GM12878 (cell line): ENCODE measurements at regions not wholly inside any gene's neighbourhood (a gene's known extent, or its start where the extent isn't known, plus 50 kb on each side); places are given as distances from the start of the nearest gene placed in this dataset.

Experiments used
- ATAC-seq: fragments of 200-7000 bp; cut with Tn5 transposase; 3 replicates; pipeline ENCODE4 v1.9.1; 2020; ENCODE audit warnings: mild to moderate bottlenecking, moderate library complexity
- BruUV-seq: library from RNA; stranded (reverse); fragments of 400-500 nt; replicated peaks from 2 replicates; lab custom pipeline; 2021; lab: Mats Ljungman, UMichigan
- CTCF ChIA-PET: fragments of 300-600 bp; sonication (Branson Sonifier 250); formaldehyde crosslinking; extraction: SDS; loops from one replicate; lab custom pipeline; 2021; ENCODE audit warnings: inconsistent platforms; lab: Yijun Ruan, JAX
- POLR2A ChIA-PET: fragments of 350-600 bp; formaldehyde crosslinking; extraction: SDS; loops from one replicate; lab custom pipeline; 2021; ENCODE audit warnings: inconsistent platforms; lab: Charles Lee
- RAD21 ChIA-PET: fragments of 300-600 bp; sonication (Branson Sonifier 250); formaldehyde crosslinking; loops from one replicate; lab custom pipeline; 2023; ENCODE audit warnings: antibody characterized with exemption; ENCODE audit not compliant: unreplicated experiment; lab: Charles Lee
- SMC1A ChIA-PET: fragments of 300-600 bp; sonication (Branson Sonifier 250); formaldehyde crosslinking; loops from one replicate; lab custom pipeline; 2023; ENCODE audit not compliant: unreplicated experiment, uncharacterized antibody; lab: Charles Lee
- DNase-seq: peaks from one replicate; pipeline ENCODE4 v3.0.0-alpha.2; 2011; ENCODE audit warnings: low read depth, low spot score
- FAIRE-seq: peaks from 3 replicates; lab custom pipeline; 2011; peaks lifted over from hg19 to GRCh38; lab: Jason Lieb, UNC
- H2AFZ ChIP-seq: 2 replicates; pipeline ENCODE4 v1.6.0; 2011; ENCODE audit warnings: low read depth, low read length, control low read depth; ENCODE audit not compliant: control insufficient read depth
- H3K27ac ChIP-seq: 2 replicates; pipeline ENCODE4 v1.5.1; 2011; ENCODE audit warnings: control low read depth; ENCODE audit not compliant: control insufficient read depth, insufficient read depth
- H3K27me3 ChIP-seq, 2 experiments: replicated peaks in 1 of 2; 2 replicates each; pipeline versions ENCODE4 v1.6.0 to v1.6.1; 2011; ENCODE audit warnings: low read length in 1 of 2; ENCODE audit not compliant: control insufficient read depth in 2 of 2, insufficient read depth in 2 of 2
- H3K36me3 ChIP-seq, 2 experiments: 2 replicates each; pipeline ENCODE4 v1.5.1; 2011; ENCODE audit warnings: low read length in 1 of 2; ENCODE audit not compliant: control insufficient read depth in 2 of 2, insufficient read depth in 2 of 2
- H3K4me1 ChIP-seq: 2 replicates; pipeline ENCODE4 v1.6.1; 2011; ENCODE audit warnings: mild to moderate bottlenecking, low read length, moderate library complexity, mixed read lengths; ENCODE audit not compliant: control insufficient read depth, insufficient read depth
- H3K4me2 ChIP-seq: 2 replicates; pipeline ENCODE4 v1.6.0; 2011; ENCODE audit warnings: control low read depth; ENCODE audit not compliant: control insufficient read depth, insufficient read depth
- H3K4me3 ChIP-seq: fragments of 200-600 bp; sonication (generic); 2 replicates; pipeline ENCODE4 v1.5.1; 2016
- H3K79me2 ChIP-seq: 2 replicates; pipeline ENCODE4 v1.6.0; 2011; ENCODE audit warnings: low read length; ENCODE audit not compliant: control insufficient read depth, insufficient read depth
- H3K9ac ChIP-seq: 2 replicates; pipeline ENCODE4 v1.8.0; 2011; ENCODE audit warnings: low read length, control low read depth, mixed read lengths; ENCODE audit not compliant: control insufficient read depth, insufficient read depth
- H3K9me3 ChIP-seq: replicated peaks from 3 replicates; pipeline ENCODE4 v1.5.1; 2011; ENCODE audit warnings: mild to moderate bottlenecking, low read length; ENCODE audit not compliant: control insufficient read depth, insufficient read depth
- H4K20me1 ChIP-seq: 2 replicates; pipeline ENCODE4 v1.6.0; 2011; ENCODE audit not compliant: control insufficient read depth, insufficient read depth
- CREB1 ChIP-seq: IDR thresholded peaks from 2 replicates; pipeline ENCODE4 v1.6.1; 2012; ENCODE audit warnings: low read depth, mild to moderate bottlenecking, inconsistent platforms
- IKZF2 ChIP-seq, 2 experiments: fragments of 450-650 bp; IDR thresholded peaks; 2 replicates each; pipeline ENCODE4 v1.6.1; 2017; ENCODE audit warnings: mild to moderate bottlenecking in 2 of 2, moderate library complexity in 2 of 2
- KDM1A ChIP-seq: fragments of 200-600 bp; sonication (generic); IDR thresholded peaks from 2 replicates; pipeline ENCODE4 v1.6.1; 2016; ENCODE audit warnings: borderline replicate concordance
- MEF2B ChIP-seq: fragments of 450-650 bp; IDR thresholded peaks from 2 replicates; pipeline ENCODE4 v1.6.1; 2018; ENCODE audit warnings: mild to moderate bottlenecking, moderate library complexity; ENCODE audit not compliant: partially characterized antibody, poor library complexity, severe bottlenecking
- NBN ChIP-seq: fragments of 450-650 bp; IDR thresholded peaks from 2 replicates; pipeline ENCODE4 v1.6.1; 2016
- NR2F1 ChIP-seq: fragments of 450-650 bp; conservative IDR thresholded peaks from 2 replicates; pipeline ENCODE4 v1.6.1; 2017; ENCODE audit warnings: mild to moderate bottlenecking
- RUNX3 ChIP-seq: IDR thresholded peaks from 2 replicates; pipeline ENCODE4 v1.6.1; 2012; ENCODE audit warnings: low read length, inconsistent platforms
- SMAD5 ChIP-seq: IDR thresholded peaks from 2 replicates; pipeline ENCODE4 v1.6.1; 2016; ENCODE audit warnings: antibody characterized with exemption, low read depth
- SP1 ChIP-seq: IDR thresholded peaks from one replicate; pipeline ENCODE4 v1.6.1; 2011; ENCODE audit warnings: low read depth, low read length
- SRF ChIP-seq, 2 experiments: IDR thresholded peaks; 2 replicates each; pipeline ENCODE4 v1.6.1; 2011; ENCODE audit warnings: low read depth in 2 of 2, low read length in 2 of 2, mild to moderate bottlenecking in 1 of 2, moderate library complexity in 1 of 2
- TCF7 ChIP-seq: IDR thresholded peaks from 2 replicates; pipeline ENCODE4 v1.6.1; 2014; ENCODE audit warnings: antibody characterized with exemption, borderline replicate concordance
- YY1 ChIP-seq: IDR thresholded peaks from 2 replicates; pipeline ENCODE4 v1.6.1; 2011; ENCODE audit warnings: low read depth, mild to moderate bottlenecking, low read length
- WGBS: methylation state at CpG from one replicate; pipeline ENCODE4 v1.1.6; 2016; ENCODE audit warnings: low lambda C conversion rate; ENCODE audit not compliant: insufficient replicate concordance, insufficient coverage; ENCODE audit errors: missing lambda C conversion rate; 5-methylcytosine and 5-hydroxymethylcytosine counted together
- in situ Hi-C: fragments of 300-500 bp; cut with MboI; formaldehyde crosslinking; loops from 9 replicates; pipeline ENCODE4 v1.14.3; 2018; ENCODE audit warnings: mixed read lengths
- intact Hi-C: fragments of 100-400 bp; cut with micrococcal nuclease; formaldehyde crosslinking; loops from one replicate; pipeline ENCODE4 v1.14.2; 2022; ENCODE audit not compliant: unreplicated experiment
- TF ChIP-seq, protein P1 (sequence below): fragments of 150-350 bp; IDR thresholded peaks from 2 replicates; pipeline ENCODE4 v1.6.1; 2014; ENCODE audit warnings: mild to moderate bottlenecking, low read depth, low read length
- TF ChIP-seq, protein P2 (sequence below): fragments of 450-650 bp; IDR thresholded peaks from 2 replicates; pipeline ENCODE4 v1.6.1; 2018; ENCODE audit warnings: borderline replicate concordance, mild to moderate bottlenecking; ENCODE audit not compliant: partially characterized antibody
- TF ChIP-seq, protein P3 (sequence below): IDR thresholded peaks from 2 replicates; pipeline ENCODE4 v1.6.1; 2012; ENCODE audit warnings: low read depth, low read length, improper control_type of control experiment

DNA sequence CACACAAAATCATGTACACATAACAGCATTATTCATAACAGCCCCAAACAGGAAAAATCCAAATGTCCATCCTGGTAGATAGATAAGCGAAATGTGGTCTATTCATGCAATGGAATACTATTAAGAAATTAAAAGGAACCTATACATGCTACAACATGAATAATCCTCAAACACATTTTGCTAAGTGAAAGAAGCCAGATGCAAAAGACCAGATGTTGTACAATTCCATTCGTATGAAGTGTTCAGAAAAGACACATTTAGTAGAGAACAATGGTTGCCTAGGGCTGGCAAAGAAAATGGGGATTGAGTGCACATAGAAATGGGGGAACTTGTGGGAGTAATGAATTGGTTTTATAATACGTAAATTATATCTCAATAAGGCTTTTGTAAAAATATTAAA lies 182.3 kb downstream of the EBLN2 start:
- Histone ChIP-seq H3K79me2 (no peaks in the 10 kb centered on the region), H3K27ac (no peak overlapping the region), H3K27me3 (no peaks in the 10 kb centered on the region), H4K20me1 (no peaks in the 10 kb centered on the region), H3K36me3 (no peaks in the 10 kb centered on the region), H3K9me3 (no peaks in the 10 kb centered on the region), H3K9ac (no peak overlapping the region), H2AFZ (no peak overlapping the region), H3K4me1 (no peaks in the 10 kb centered on the region), H3K4me2 (no peak overlapping the region), H3K4me3 (no peak overlapping the region)
- RAD21 ChIA-PET = no interaction called here
- in situ Hi-C loops = no loop called here
- ATAC-seq (no peak), DNase-seq (no peak), FAIRE-seq (no peak)
- POLR2A ChIA-PET = no interaction called here
- CTCF ChIA-PET = no interaction called here
- SMC1A ChIA-PET = no interaction called here
- no peak for TF ChIP-seq MEF2B
- no peak for TF ChIP-seq IKZF2 (IDR thresholded peaks at IDR 0.05)
- no peak for TF ChIP-seq SP1
- no peak for TF ChIP-seq NR2F1
- TF ChIP-seq YY1 = no peak
- TF ChIP-seq, protein P1, sequence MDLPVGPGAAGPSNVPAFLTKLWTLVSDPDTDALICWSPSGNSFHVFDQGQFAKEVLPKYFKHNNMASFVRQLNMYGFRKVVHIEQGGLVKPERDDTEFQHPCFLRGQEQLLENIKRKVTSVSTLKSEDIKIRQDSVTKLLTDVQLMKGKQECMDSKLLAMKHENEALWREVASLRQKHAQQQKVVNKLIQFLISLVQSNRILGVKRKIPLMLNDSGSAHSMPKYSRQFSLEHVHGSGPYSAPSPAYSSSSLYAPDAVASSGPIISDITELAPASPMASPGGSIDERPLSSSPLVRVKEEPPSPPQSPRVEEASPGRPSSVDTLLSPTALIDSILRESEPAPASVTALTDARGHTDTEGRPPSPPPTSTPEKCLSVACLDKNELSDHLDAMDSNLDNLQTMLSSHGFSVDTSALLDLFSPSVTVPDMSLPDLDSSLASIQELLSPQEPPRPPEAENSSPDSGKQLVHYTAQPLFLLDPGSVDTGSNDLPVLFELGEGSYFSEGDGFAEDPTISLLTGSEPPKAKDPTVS = no peak
- no peak for TF ChIP-seq KDM1A
- no peak for TF ChIP-seq CREB1
- no peak for TF ChIP-seq RUNX3
- TF ChIP-seq TCF7 = no peak
- no peak for TF ChIP-seq NBN
- no peak for TF ChIP-seq SMAD5
- TF ChIP-seq, protein P2, sequence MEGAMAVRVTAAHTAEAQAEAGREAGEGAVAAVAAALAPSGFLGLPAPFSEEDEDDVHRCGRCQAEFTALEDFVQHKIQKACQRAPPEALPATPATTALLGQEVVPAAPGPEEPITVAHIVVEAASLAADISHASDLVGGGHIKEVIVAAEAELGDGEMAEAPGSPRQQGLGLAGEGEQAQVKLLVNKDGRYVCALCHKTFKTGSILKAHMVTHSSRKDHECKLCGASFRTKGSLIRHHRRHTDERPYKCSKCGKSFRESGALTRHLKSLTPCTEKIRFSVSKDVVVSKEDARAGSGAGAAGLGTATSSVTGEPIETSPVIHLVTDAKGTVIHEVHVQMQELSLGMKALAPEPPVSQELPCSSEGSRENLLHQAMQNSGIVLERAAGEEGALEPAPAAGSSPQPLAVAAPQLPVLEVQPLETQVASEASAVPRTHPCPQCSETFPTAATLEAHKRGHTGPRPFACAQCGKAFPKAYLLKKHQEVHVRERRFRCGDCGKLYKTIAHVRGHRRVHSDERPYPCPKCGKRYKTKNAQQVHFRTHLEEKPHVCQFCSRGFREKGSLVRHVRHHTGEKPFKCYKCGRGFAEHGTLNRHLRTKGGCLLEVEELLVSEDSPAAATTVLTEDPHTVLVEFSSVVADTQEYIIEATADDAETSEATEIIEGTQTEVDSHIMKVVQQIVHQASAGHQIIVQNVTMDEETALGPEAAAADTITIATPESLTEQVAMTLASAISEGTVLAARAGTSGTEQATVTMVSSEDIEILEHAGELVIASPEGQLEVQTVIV = no peak
- TF ChIP-seq, protein P3, sequence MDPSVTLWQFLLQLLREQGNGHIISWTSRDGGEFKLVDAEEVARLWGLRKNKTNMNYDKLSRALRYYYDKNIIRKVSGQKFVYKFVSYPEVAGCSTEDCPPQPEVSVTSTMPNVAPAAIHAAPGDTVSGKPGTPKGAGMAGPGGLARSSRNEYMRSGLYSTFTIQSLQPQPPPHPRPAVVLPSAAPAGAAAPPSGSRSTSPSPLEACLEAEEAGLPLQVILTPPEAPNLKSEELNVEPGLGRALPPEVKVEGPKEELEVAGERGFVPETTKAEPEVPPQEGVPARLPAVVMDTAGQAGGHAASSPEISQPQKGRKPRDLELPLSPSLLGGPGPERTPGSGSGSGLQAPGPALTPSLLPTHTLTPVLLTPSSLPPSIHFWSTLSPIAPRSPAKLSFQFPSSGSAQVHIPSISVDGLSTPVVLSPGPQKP = no peak
- no peak for TF ChIP-seq SRF (IDR thresholded peaks at IDR 0.05; ENCODE audit: low read depth in 2 of 2, low read length in 2 of 2)
- intact Hi-C loops = no loop called here
- 10% methylated on average over 3 of the region's 3 CpGs for WGBS
- no TSS peak for BruUV-seq
